ENCODE measurements at regions not wholly inside any gene's neighbourhood (a gene's known extent, or its start where the extent isn't known, plus 50 kb on each side); places are given as distances from the start of the nearest gene placed in this dataset.

DNA sequence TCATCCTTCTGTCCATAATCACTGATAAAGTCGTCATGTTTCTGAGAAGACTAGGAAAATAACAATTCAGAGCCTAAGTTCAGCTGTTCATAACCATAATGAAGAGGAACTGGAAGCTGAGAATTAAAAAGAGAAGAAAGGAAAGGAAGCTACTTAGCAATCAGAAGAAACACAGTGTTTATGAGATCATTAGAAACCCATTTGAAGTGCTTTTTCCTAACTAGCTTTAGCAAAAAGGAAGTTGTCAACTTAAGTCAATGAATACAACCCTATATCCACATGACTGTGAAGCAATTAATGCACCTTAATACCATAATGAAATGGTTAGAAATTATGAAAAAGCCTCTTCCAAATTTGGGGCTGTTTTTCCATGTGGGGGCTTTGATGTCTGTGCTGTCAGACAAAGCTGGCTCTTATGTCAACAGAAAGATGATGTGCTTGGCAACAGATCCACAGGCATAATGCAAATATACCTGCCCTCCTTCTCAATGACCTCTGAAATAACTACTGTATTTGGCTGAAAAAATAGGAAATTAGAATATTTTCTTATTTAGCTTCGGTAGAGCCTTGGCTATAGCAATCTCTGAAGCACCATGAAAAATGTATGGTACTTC lies 463.5 kb downstream of the RASEF start:
- Histone ChIP-seq H3K9me2 (ENCODE audit: insufficient read depth, low read length) (no peaks in the 10 kb centered on the region), H3K27me3 (ENCODE audit: insufficient read depth, low read depth, low read length) (no peaks in the 10 kb centered on the region), H3K4me2 (ENCODE audit: low read length) (no peak overlapping the region), H3K9me3 (ENCODE audit: low read length) (no peaks in the 10 kb centered on the region), H3K4me3 (ENCODE audit: low read length) (no peak overlapping the region), H2AFZ (ENCODE audit: low read depth, low read length) (no peak overlapping the region), H3K36me3 (ENCODE audit: insufficient read depth, low read length) (no peaks in the 10 kb centered on the region), H3F3A (ENCODE audit: insufficient read depth, low read length, poor library complexity, severe bottlenecking) (no peaks in the 10 kb centered on the region), H3K9ac (ENCODE audit: low read length) (no peak overlapping the region), H3K79me2 (replicated peaks; ENCODE audit: insufficient read depth, low read length) (no peaks in the 10 kb centered on the region), H3K27ac (ENCODE audit: low read length) (no peak overlapping the region), H4K20me1 (ENCODE audit: insufficient read depth) (no peaks in the 10 kb centered on the region)
- TF ChIP-seq, protein P1, sequence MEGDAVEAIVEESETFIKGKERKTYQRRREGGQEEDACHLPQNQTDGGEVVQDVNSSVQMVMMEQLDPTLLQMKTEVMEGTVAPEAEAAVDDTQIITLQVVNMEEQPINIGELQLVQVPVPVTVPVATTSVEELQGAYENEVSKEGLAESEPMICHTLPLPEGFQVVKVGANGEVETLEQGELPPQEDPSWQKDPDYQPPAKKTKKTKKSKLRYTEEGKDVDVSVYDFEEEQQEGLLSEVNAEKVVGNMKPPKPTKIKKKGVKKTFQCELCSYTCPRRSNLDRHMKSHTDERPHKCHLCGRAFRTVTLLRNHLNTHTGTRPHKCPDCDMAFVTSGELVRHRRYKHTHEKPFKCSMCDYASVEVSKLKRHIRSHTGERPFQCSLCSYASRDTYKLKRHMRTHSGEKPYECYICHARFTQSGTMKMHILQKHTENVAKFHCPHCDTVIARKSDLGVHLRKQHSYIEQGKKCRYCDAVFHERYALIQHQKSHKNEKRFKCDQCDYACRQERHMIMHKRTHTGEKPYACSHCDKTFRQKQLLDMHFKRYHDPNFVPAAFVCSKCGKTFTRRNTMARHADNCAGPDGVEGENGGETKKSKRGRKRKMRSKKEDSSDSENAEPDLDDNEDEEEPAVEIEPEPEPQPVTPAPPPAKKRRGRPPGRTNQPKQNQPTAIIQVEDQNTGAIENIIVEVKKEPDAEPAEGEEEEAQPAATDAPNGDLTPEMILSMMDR (IDR thresholded peaks at IDR 0.05; ENCODE audit: poor library complexity, severe bottlenecking): no peak
- TF ChIP-seq EZH2 (IDR thresholded peaks at IDR 0.05; ENCODE audit: borderline replicate concordance, insufficient read depth, low read length, poor library complexity, severe bottlenecking) (no peak), SMC3 (conservative IDR thresholded peaks at IDR 0.05; ENCODE audit: poor library complexity) (no peak), RAD21 (conservative IDR thresholded peaks at IDR 0.05) (no peak), POLR2AphosphoS5 (IDR thresholded peaks at IDR 0.05) (no peak), EP300 (conservative IDR thresholded peaks at IDR 0.05; ENCODE audit: poor library complexity, severe bottlenecking) (no peak), MXI1 (conservative IDR thresholded peaks at IDR 0.05; ENCODE audit: poor library complexity, severe bottlenecking) (no peak), TAF1 (IDR thresholded peaks at IDR 0.05; ENCODE audit: low read depth) (no peak), REST (IDR thresholded peaks at IDR 0.05; ENCODE audit: borderline replicate concordance) (no peak)

- no peak overlapping the region for H2AFZ ChIP-seq (ENCODE audit: low read depth, low read length)
- no peaks in the 10 kb centered on the region for H3K79me2 ChIP-seq (replicated peaks; ENCODE audit: insufficient read depth, low read length)
- H3K9me2 ChIP-seq (ENCODE audit: insufficient read depth, low read length): no peaks in the 10 kb centered on the region
- H3F3A ChIP-seq (ENCODE audit: insufficient read depth, low read length, poor library complexity, severe bottlenecking): no peaks in the 10 kb centered on the region
- TF ChIP-seq TAF1 (IDR thresholded peaks at IDR 0.05; ENCODE audit: low read depth): no peak
- TF ChIP-seq SMC3 (conservative IDR thresholded peaks at IDR 0.05; ENCODE audit: poor library complexity): no peak
- TF ChIP-seq, protein P1 (IDR thresholded peaks at IDR 0.05; ENCODE audit: poor library complexity, severe bottlenecking): no peak
- no peak for TF ChIP-seq EP300 (conservative IDR thresholded peaks at IDR 0.05; ENCODE audit: poor library complexity, severe bottlenecking)
- no peak for TF ChIP-seq RAD21 (conservative IDR thresholded peaks at IDR 0.05)
- no peak for TF ChIP-seq POLR2AphosphoS5 (IDR thresholded peaks at IDR 0.05)
- no peak for TF ChIP-seq REST (IDR thresholded peaks at IDR 0.05; ENCODE audit: borderline replicate concordance)
- TF ChIP-seq EZH2 (IDR thresholded peaks at IDR 0.05; ENCODE audit: borderline replicate concordance, insufficient read depth, low read length, poor library complexity, severe bottlenecking): no peak
- no peak for TF ChIP-seq MXI1 (conservative IDR thresholded peaks at IDR 0.05; ENCODE audit: poor library complexity, severe bottlenecking)
- H3K4me2 ChIP-seq (ENCODE audit: low read length): no peak overlapping the region
- H4K20me1 ChIP-seq (ENCODE audit: insufficient read depth): no peaks in the 10 kb centered on the region
- no peak overlapping the region for H3K4me3 ChIP-seq (ENCODE audit: low read length)
- no peak overlapping the region for H3K27ac ChIP-seq (ENCODE audit: low read length)
- no peak overlapping the region for H3K9ac ChIP-seq (ENCODE audit: low read length)
- no peaks in the 10 kb centered on the region for H3K36me3 ChIP-seq (ENCODE audit: insufficient read depth, low read length)
- H3K9me3 ChIP-seq (ENCODE audit: low read length): no peaks in the 10 kb centered on the region
- no peaks in the 10 kb centered on the region for H3K27me3 ChIP-seq (ENCODE audit: insufficient read depth, low read depth, low read length)
These were observed 462.2 kb downstream of the RASEF start for GRCh38 chr9:82600536-82601292.
